Spleen (tissue), 7 donors: ENCODE measurements at regions not wholly inside any gene's neighbourhood (a gene's known extent, or its start where the extent isn't known, plus 50 kb on each side); places are given as distances from the start of the nearest gene placed in this dataset.

ENCODE experiments used
- POLR2A ChIP-seq, 3 donors: fragments of 450-650 bp; IDR thresholded peaks; one replicate each; pipeline ENCODE4 v1.5.1; 2017; ENCODE audit warnings: antibody characterized with exemption in 3 of 3, mild to moderate bottlenecking in 1 of 3
- TF ChIP-seq, protein P1 (sequence below), 11 experiments: fragments of 200-600 bp in 7 of 11; fragments of 450-650 bp in 4 of 11; sonication (generic) in 4 of 11; IDR thresholded peaks in 8 of 11; conservative IDR thresholded peaks in 3 of 11; 1 replicate in 7 of 11; 2 replicates in 4 of 11; pipeline versions ENCODE4 v1.4.0 to v1.8.0; 2016 to 2021; ENCODE audit warnings: antibody characterized with exemption in 11 of 11, inconsistent platforms in 4 of 11, mild to moderate bottlenecking in 1 of 11
- donor health status: DM: no; HTN: no; CAD: no; lungs with moderate emphysema.
- donor health status: DM: no; HTN: no; CAD: no.
- donor health status: DM: no; HTN: no; CAD: no.

GRCh38 chr2:139949242-139949972 is 1169.2 kb upstream of the NXPH2 start:
- TF ChIP-seq, protein P1, sequence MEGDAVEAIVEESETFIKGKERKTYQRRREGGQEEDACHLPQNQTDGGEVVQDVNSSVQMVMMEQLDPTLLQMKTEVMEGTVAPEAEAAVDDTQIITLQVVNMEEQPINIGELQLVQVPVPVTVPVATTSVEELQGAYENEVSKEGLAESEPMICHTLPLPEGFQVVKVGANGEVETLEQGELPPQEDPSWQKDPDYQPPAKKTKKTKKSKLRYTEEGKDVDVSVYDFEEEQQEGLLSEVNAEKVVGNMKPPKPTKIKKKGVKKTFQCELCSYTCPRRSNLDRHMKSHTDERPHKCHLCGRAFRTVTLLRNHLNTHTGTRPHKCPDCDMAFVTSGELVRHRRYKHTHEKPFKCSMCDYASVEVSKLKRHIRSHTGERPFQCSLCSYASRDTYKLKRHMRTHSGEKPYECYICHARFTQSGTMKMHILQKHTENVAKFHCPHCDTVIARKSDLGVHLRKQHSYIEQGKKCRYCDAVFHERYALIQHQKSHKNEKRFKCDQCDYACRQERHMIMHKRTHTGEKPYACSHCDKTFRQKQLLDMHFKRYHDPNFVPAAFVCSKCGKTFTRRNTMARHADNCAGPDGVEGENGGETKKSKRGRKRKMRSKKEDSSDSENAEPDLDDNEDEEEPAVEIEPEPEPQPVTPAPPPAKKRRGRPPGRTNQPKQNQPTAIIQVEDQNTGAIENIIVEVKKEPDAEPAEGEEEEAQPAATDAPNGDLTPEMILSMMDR (IDR thresholded peaks at IDR 0.05 in 8 of 11, conservative IDR thresholded peaks at IDR 0.05 in 3 of 11) = no peak
- no peak for TF ChIP-seq POLR2A (IDR thresholded peaks at IDR 0.05)
